ENCODE measurements at regions not wholly inside any gene's neighbourhood (a gene's known extent, or its start where the extent isn't known, plus 50 kb on each side); places are given as distances from the start of the nearest gene placed in this dataset.

GRCh38 chr2:33670392-33670937 lies 71.4 kb upstream of the FAM98A start:
- CTCF ChIA-PET = no interaction called here
- no peak for DNase-seq (ENCODE audit: low spot score)
- POLR2A ChIA-PET (ENCODE audit: low non-redundant PET) = no interaction called here
- H3K27ac ChIP-seq = no peak overlapping the region
- TF ChIP-seq, protein P1, sequence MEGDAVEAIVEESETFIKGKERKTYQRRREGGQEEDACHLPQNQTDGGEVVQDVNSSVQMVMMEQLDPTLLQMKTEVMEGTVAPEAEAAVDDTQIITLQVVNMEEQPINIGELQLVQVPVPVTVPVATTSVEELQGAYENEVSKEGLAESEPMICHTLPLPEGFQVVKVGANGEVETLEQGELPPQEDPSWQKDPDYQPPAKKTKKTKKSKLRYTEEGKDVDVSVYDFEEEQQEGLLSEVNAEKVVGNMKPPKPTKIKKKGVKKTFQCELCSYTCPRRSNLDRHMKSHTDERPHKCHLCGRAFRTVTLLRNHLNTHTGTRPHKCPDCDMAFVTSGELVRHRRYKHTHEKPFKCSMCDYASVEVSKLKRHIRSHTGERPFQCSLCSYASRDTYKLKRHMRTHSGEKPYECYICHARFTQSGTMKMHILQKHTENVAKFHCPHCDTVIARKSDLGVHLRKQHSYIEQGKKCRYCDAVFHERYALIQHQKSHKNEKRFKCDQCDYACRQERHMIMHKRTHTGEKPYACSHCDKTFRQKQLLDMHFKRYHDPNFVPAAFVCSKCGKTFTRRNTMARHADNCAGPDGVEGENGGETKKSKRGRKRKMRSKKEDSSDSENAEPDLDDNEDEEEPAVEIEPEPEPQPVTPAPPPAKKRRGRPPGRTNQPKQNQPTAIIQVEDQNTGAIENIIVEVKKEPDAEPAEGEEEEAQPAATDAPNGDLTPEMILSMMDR (conservative IDR thresholded peaks at IDR 0.05; ENCODE audit: low read depth) = no peak

DNA sequence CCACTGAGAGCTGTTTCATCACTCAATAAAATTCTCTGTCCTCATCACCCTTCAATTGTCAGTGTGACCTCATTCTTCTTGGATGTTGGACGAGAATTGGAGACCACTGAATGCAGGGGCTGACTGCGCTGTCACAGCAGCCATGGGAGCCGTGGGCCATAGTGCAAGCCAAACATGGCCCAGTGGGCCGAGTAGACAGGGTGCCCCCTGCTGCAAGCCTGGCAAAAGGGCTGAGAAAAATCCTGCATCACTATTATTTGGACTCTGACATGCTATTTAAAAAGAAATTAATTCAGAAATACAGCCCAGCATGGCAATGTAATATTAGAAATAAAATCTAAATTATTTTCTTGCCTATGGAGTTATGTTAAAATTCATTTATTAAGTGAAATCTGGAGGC lies 67.8 kb upstream of the FAM98A start:
- CTCF ChIA-PET = interaction anchor here (0.6 kb wide), 1 partner anchor 14 kb away, joined by 3 read pairs; no protein-coding TSS in a partner anchor
- no peak overlapping the region for H3K27ac ChIP-seq
- POLR2A ChIA-PET (ENCODE audit: low non-redundant PET) = no interaction called here
- TF ChIP-seq, protein P1 (conservative IDR thresholded peaks at IDR 0.05; ENCODE audit: low read depth) = no peak
- DNase-seq (ENCODE audit: low spot score) = no peak

- DNase-seq (ENCODE audit: low spot score) = no peak
- CTCF ChIA-PET = no interaction called here
- TF ChIP-seq, protein P1 (conservative IDR thresholded peaks at IDR 0.05; ENCODE audit: low read depth) = no peak
- POLR2A ChIA-PET (ENCODE audit: low non-redundant PET) = no interaction called here
- no peak overlapping the region for H3K27ac ChIP-seq
These were observed 65.9 kb upstream of the FAM98A start for GRCh38 chr2:33665039-33665438.

GRCh38 chr2:33660416-33661123 lies 61.5 kb upstream of the FAM98A start:
- ChIA-PET POLR2A (ENCODE audit: low non-redundant PET) (no interaction called here), CTCF (no interaction called here)
- TF ChIP-seq, protein P1 (conservative IDR thresholded peaks at IDR 0.05; ENCODE audit: low read depth) = no peak
- no peak overlapping the region for H3K27ac ChIP-seq
- DNase-seq (ENCODE audit: low spot score) = no peak

- no peak for DNase-seq (ENCODE audit: low spot score)
- POLR2A ChIA-PET (ENCODE audit: low non-redundant PET) = no interaction called here
- H3K27ac ChIP-seq = no peak overlapping the region
- CTCF ChIA-PET = no interaction called here
- TF ChIP-seq, protein P1 (conservative IDR thresholded peaks at IDR 0.05; ENCODE audit: low read depth) = no peak
These were observed 56.7 kb upstream of the FAM98A start for GRCh38 chr2:33655626-33656320.

GRCh38 chr2:33652830-33653229 lies 53.7 kb upstream of the FAM98A start:
- no peak for DNase-seq (ENCODE audit: low spot score)
- TF ChIP-seq, protein P1 (conservative IDR thresholded peaks at IDR 0.05; ENCODE audit: low read depth) = no peak
- no peak overlapping the region for H3K27ac ChIP-seq
- CTCF ChIA-PET = interaction anchor here (0.5 to 0.6 kb wide), 3 partner anchors 13 to 609 kb away, joined by 3 read pairs; no protein-coding TSS in a partner anchor
- POLR2A ChIA-PET (ENCODE audit: low non-redundant PET) = no interaction called here
